Heart right ventricle (tissue), 16 donors: ENCODE measurements at regions not wholly inside any gene's neighbourhood (a gene's known extent, or its start where the extent isn't known, plus 50 kb on each side); places are given as distances from the start of the nearest gene placed in this dataset.

Experiments used
- ATAC-seq, 8 donors: fragments of 200-7000 bp; cut with Tn5 transposase; one replicate each; pipeline ENCODE4 v1.9.1; 2020; ENCODE audit warnings: mild to moderate bottlenecking in 8 of 8, moderate library complexity in 8 of 8, moderate number of reproducible peaks in 1 of 8
- DNase-seq, 2 donors: peaks; one replicate each; pipeline ENCODE4 v3.0.0-alpha.2; 2020
- H3K27ac ChIP-seq, 10 donors: fragments of 200-600 bp; sonication (generic) in 2 of 10; one replicate each; pipeline versions ENCODE4 v1.5.0 to v1.8.0; 2020 to 2022; ENCODE audit warnings: mild to moderate bottlenecking in 3 of 10
- H3K27me3 ChIP-seq, 7 donors: fragments of 200-600 bp; one replicate each; pipeline ENCODE4 v1.8.0; 2021 to 2022; ENCODE audit warnings: mild to moderate bottlenecking in 2 of 7
- H3K36me3 ChIP-seq, 9 donors: fragments of 200-600 bp; sonication (generic) in 1 of 9; one replicate each; pipeline versions ENCODE4 v1.5.0 to v1.8.0; 2020 to 2022; ENCODE audit warnings: mild to moderate bottlenecking in 2 of 9
- H3K4me1 ChIP-seq, 9 donors: fragments of 200-600 bp; sonication (generic) in 1 of 9; one replicate each; pipeline versions ENCODE4 v1.5.0 to v1.8.0; 2020 to 2022; ENCODE audit warnings: mild to moderate bottlenecking in 4 of 9
- H3K4me3 ChIP-seq, 10 donors: fragments of 200-600 bp; sonication (generic) in 2 of 10; one replicate each; pipeline versions ENCODE4 v1.5.0 to v1.8.0; 2020 to 2022; ENCODE audit warnings: mild to moderate bottlenecking in 7 of 10, moderate library complexity in 2 of 10
- H3K9me3 ChIP-seq, 11 donors: fragments of 200-600 bp in 10 of 11; sonication (generic) in 2 of 11; one replicate each; pipeline versions ENCODE4 v1.5.0 to v1.8.0; 2013 to 2022; ENCODE audit warnings: mild to moderate bottlenecking in 2 of 11, control low read depth in 1 of 11, moderate library complexity in 1 of 11
- CTCF ChIP-seq, 9 donors: fragments of 200-600 bp; sonication (generic) in 2 of 9; IDR thresholded peaks; one replicate each; pipeline versions ENCODE4 v1.5.0 to v1.8.0; 2021 to 2022; ENCODE audit warnings: antibody characterized with exemption in 9 of 9, mild to moderate bottlenecking in 5 of 9, moderate library complexity in 1 of 9
- WGBS, 2 donors: extraction: QIAGEN DNeasy Blood & Tissue Kit; methylation state at CpG; one replicate each; pipeline ENCODE4 v1.1.7; 2013; ENCODE audit warnings: inconsistent platforms in 1 of 2; 5-methylcytosine and 5-hydroxymethylcytosine counted together
- intact Hi-C, 10 donors: fragments of 100-400 bp; cut with DNase I; formaldehyde crosslinking; loops; one replicate each; pipeline versions ENCODE4 v1.11.1 to v1.14.2; 2022
- donor health status: Arrhythmogenic right ventricular cardiomyopathy.
- donor health status: ischemic (EF 13 %, LVEDD 7.1; RV severe dilation, severe dysfunction).
- donor health status: healthy with polysubstance abuse.
- donor health status: DM: no; HTN: yes; CAD: no.
- donor health status: DM: no; HTN: no; CAD: no.
- donor health status: ischemic (EF 25% LVEDD 6.9; RV normal size, moderate dysfunction).
- donor health status: ischemic (EF 25% LVEDD 5.7; RV mildly dilated, moderate dysfunction).
- donor health status: healthy.
- donor health status: DM: yes; HTN: yes; CAD: no.
- donor health status: Ischemic cardiomyopathy.
- donor health status: ischemic (EF 35%, LVEDD 5.7; RV mildly dilated, moderate dysfunction).
- donor health status: nonischemic (EF 11% LVEDD 7.7; RV severe dilation, severe dysfunction).
- donor health status: DM: yes; HTN: yes; CAD: no.
- donor health status: PGD.
- donor health status: ischemic (EF 29% LVEDD 5.4; RV normal size, mild dysfunction).
- donor health status: nonischemic (EF 23%, LVEDD 6.1; RV moderate dilation, normal function).

GRCh38 chr3:26449996-26450395, 172.6 kb upstream of the LRRC3B start:
- Histone ChIP-seq H3K27me3 (no peaks in the 10 kb centered on the region), H3K4me1 (no peaks in the 10 kb centered on the region), H3K36me3 (no peaks in the 10 kb centered on the region), H3K4me3 (no peak overlapping the region), H3K27ac (no peak overlapping the region), H3K9me3 (no peaks in the 10 kb centered on the region)
- ATAC-seq (no peak), DNase-seq (no peak)
- intact Hi-C loops, result no loop called here
- TF ChIP-seq CTCF (IDR thresholded peaks at IDR 0.05), result no peak
- WGBS, 2 donors, result 54 to 62% methylated on average over 3 of the region's 3 CpGs

GRCh38 chr3:26452363-26452762, 170.2 kb upstream of the LRRC3B start:
- Histone ChIP-seq H3K9me3 (no peaks in the 10 kb centered on the region), H3K36me3 (no peaks in the 10 kb centered on the region), H3K4me3 (no peak overlapping the region), H3K4me1 (no peaks in the 10 kb centered on the region), H3K27ac (no peak overlapping the region), H3K27me3 (no peaks in the 10 kb centered on the region)
- ATAC-seq (no peak), DNase-seq (no peak)
- no peak for TF ChIP-seq CTCF (IDR thresholded peaks at IDR 0.05)
- 53 to 66% methylated on average over 2 of the region's 2 CpGs for WGBS, 2 donors
- intact Hi-C loops, result no loop called here

GRCh38 chr3:26460985-26461384, 161.6 kb upstream of the LRRC3B start:
- TF ChIP-seq CTCF (IDR thresholded peaks at IDR 0.05), result no peak
- no peak for DNase-seq
- Histone ChIP-seq H3K27ac (no peak overlapping the region), H3K9me3 (peaks cover 0 to 36% (median 5%) of the 10 kb centered on the region in 11 donors), H3K4me1 (no peaks in the 10 kb centered on the region), H3K36me3 (no peaks in the 10 kb centered on the region), H3K4me3 (no peak overlapping the region), H3K27me3 (no peaks in the 10 kb centered on the region)
- intact Hi-C loops, result no loop called here
- WGBS, 2 donors, result 71 to 76% methylated on average over 3 of the region's 3 CpGs
- no peak for ATAC-seq

GRCh38 chr3:26472345-26472744, 150.2 kb upstream of the LRRC3B start:
- ATAC-seq, result no peak
- DNase-seq, result no peak
- Histone ChIP-seq H3K27me3 (no peaks in the 10 kb centered on the region), H3K4me3 (no peak overlapping the region), H3K4me1 (no peaks in the 10 kb centered on the region), H3K27ac (no peak overlapping the region), H3K36me3 (no peaks in the 10 kb centered on the region), H3K9me3 (peaks cover 0 to 46% (median 0%) of the 10 kb centered on the region in 11 donors)
- WGBS, 2 donors, result 92 to 94% methylated on average over 6 of the region's 6 CpGs
- no peak for TF ChIP-seq CTCF (IDR thresholded peaks at IDR 0.05)
- intact Hi-C loops, result no loop called here

GRCh38 chr3:26474706-26475105, 147.9 kb upstream of the LRRC3B start:
- H3K36me3 ChIP-seq, result no peaks in the 10 kb centered on the region
- no peak overlapping the region for H3K4me3 ChIP-seq
- no peak overlapping the region for H3K27ac ChIP-seq
- DNase-seq, result no peak
- no peaks in the 10 kb centered on the region for H3K4me1 ChIP-seq
- TF ChIP-seq CTCF (IDR thresholded peaks at IDR 0.05), result no peak
- H3K27me3 ChIP-seq, result no peaks in the 10 kb centered on the region
- ATAC-seq, result no peak
- H3K9me3 ChIP-seq, result peaks cover 0 to 29% (median 0%) of the 10 kb centered on the region in 11 donors
- 89 to 93% methylated on average over 3 of the region's 3 CpGs for WGBS, 2 donors
- intact Hi-C loops, result no loop called here
